Stomach (tissue), 8 donors: ENCODE measurements at regions not wholly inside any gene's neighbourhood (a gene's known extent, or its start where the extent isn't known, plus 50 kb on each side); places are given as distances from the start of the nearest gene placed in this dataset.

Experiments used
- DNase-seq, 2 donors: peaks; one replicate each; pipeline versions ENCODE4 v3.0.0 to v3.0.0-alpha.2; 2013 to 2019
- H3K27ac ChIP-seq, 5 donors: fragments of 200-600 bp in 4 of 5; sonication (generic) in 4 of 5; one replicate each; pipeline ENCODE4 v1.5.1; 2013 to 2019; ENCODE audit warnings: mild to moderate bottlenecking in 1 of 5, moderate library complexity in 1 of 5
- H3K27me3 ChIP-seq, 3 donors: fragments of 200-600 bp; sonication (generic); one replicate each; pipeline ENCODE4 v1.5.1; 2017 to 2019; ENCODE audit warnings: mixed run types in 1 of 3
- H3K36me3 ChIP-seq, 4 donors: fragments of 200-600 bp; sonication (generic); 1 replicate in 3 of 4; 2 replicates in 1 of 4; pipeline ENCODE4 v1.5.1; 2016 to 2019
- H3K4me1 ChIP-seq, 4 donors: fragments of 200-600 bp; sonication (generic); one replicate each; pipeline ENCODE4 v1.5.1; 2016 to 2019
- H3K4me3 ChIP-seq, 4 donors: fragments of 200-600 bp; sonication (generic) in 3 of 4; one replicate each; pipeline ENCODE4 v1.5.1; 2016 to 2019; ENCODE audit warnings: mild to moderate bottlenecking in 1 of 4
- H3K9me3 ChIP-seq, 4 donors: fragments of 200-600 bp; sonication (generic); one replicate each; pipeline ENCODE4 v1.5.1; 2016 to 2019
- CTCF ChIP-seq, 7 experiments: fragments of 450-650 bp in 4 of 7; fragments of 200-600 bp in 3 of 7; sonication (generic) in 3 of 7; IDR thresholded peaks; one replicate each; pipeline ENCODE4 v1.5.1; 2016 to 2019; ENCODE audit warnings: antibody characterized with exemption in 7 of 7, control low read depth in 2 of 7, mild to moderate bottlenecking in 1 of 7
- EP300 ChIP-seq: sonication (generic); formaldehyde crosslinking; IDR thresholded peaks from one replicate; pipeline ENCODE4 v1.6.1; 2017; ENCODE audit warnings: antibody characterized with exemption
- POLR2A ChIP-seq, 4 donors: fragments of 450-650 bp; IDR thresholded peaks; one replicate each; pipeline ENCODE4 v1.6.1; 2016; ENCODE audit warnings: antibody characterized with exemption in 4 of 4, control low read depth in 2 of 4, mild to moderate bottlenecking in 1 of 4, moderate library complexity in 1 of 4
- POLR2AphosphoS5 ChIP-seq, 3 donors: sonication (generic); formaldehyde crosslinking; IDR thresholded peaks; one replicate each; pipeline ENCODE4 v1.6.1; 2016; ENCODE audit warnings: antibody characterized with exemption in 3 of 3
- WGBS, 5 donors: extraction: QIAGEN DNeasy Blood & Tissue Kit in 3 of 5; methylation state at CpG; one replicate each; pipeline versions ENCODE4 v1.1.5 to v1.1.7; 2013 to 2018; 5-methylcytosine and 5-hydroxymethylcytosine counted together
- intact Hi-C: fragments of 100-400 bp; cut with DNase I; formaldehyde crosslinking; loops from one replicate; pipeline ENCODE4 v1.15.1; 2023; ENCODE audit warnings: low total_unique reads
- donor health status: healthy with polysubstance abuse.
- donor health status: Bipolar disorder and iron deficiency.
- donor health status: healthy.

GRCh38 chr4:108337923-108338322 lies 169.2 kb upstream of the LEF1 start:
- intact Hi-C loops: no loop called here
- H3K27ac ChIP-seq: no peak overlapping the region
- H3K36me3 ChIP-seq: no peaks in the 10 kb centered on the region
- no peak for DNase-seq
- H3K27me3 ChIP-seq: peaks cover 0 to 4% (median 0%) of the 10 kb centered on the region in 3 donors
- H3K4me3 ChIP-seq: no peak overlapping the region
- no peaks in the 10 kb centered on the region for H3K4me1 ChIP-seq
- 31 to 46% (median 43%) methylated on average over 1 of the region's 1 CpG for WGBS, 5 donors
- no peak for TF ChIP-seq EP300
- TF ChIP-seq POLR2A (IDR thresholded peaks at IDR 0.05): no peak
- no peak for TF ChIP-seq CTCF (IDR thresholded peaks at IDR 0.05)
- TF ChIP-seq POLR2AphosphoS5 (IDR thresholded peaks at IDR 0.05): no peak
- no peaks in the 10 kb centered on the region for H3K9me3 ChIP-seq

GRCh38 chr4:108336076-108336475 lies 167.3 kb upstream of the LEF1 start:
- TF ChIP-seq POLR2A (IDR thresholded peaks at IDR 0.05) (no peak), CTCF (IDR thresholded peaks at IDR 0.05) (no peak), EP300 (no peak), POLR2AphosphoS5 (IDR thresholded peaks at IDR 0.05) (no peak)
- intact Hi-C loops: no loop called here
- H3K4me1 ChIP-seq: no peaks in the 10 kb centered on the region
- no peak for DNase-seq
- no peak overlapping the region for H3K27ac ChIP-seq
- no peaks in the 10 kb centered on the region for H3K9me3 ChIP-seq
- H3K4me3 ChIP-seq: no peak overlapping the region
- peaks cover 0 to 4% (median 0%) of the 10 kb centered on the region in 3 donors for H3K27me3 ChIP-seq
- H3K36me3 ChIP-seq: no peaks in the 10 kb centered on the region

GRCh38 chr4:108335081-108335480 lies 166.3 kb upstream of the LEF1 start:
- intact Hi-C loops: no loop called here
- 65 to 79% (median 68%) methylated on average over 7 of the region's 7 CpGs for WGBS, 5 donors
- TF ChIP-seq POLR2AphosphoS5 (IDR thresholded peaks at IDR 0.05) (no peak), EP300 (no peak), POLR2A (IDR thresholded peaks at IDR 0.05) (no peak), CTCF (IDR thresholded peaks at IDR 0.05) (no peak)

GRCh38 chr4:108334031-108334430 lies 165.3 kb upstream of the LEF1 start:
- 67 to 77% (median 70%) methylated on average over 6 of the region's 6 CpGs for WGBS, 5 donors
- intact Hi-C loops: no loop called here
- H3K9me3 ChIP-seq: no peaks in the 10 kb centered on the region
- H3K4me1 ChIP-seq: no peaks in the 10 kb centered on the region
- H3K27ac ChIP-seq: no peak overlapping the region
- peaks cover 0 to 4% (median 0%) of the 10 kb centered on the region in 3 donors for H3K27me3 ChIP-seq
- no peaks in the 10 kb centered on the region for H3K36me3 ChIP-seq
- no peak for DNase-seq
- no peak for TF ChIP-seq POLR2A (IDR thresholded peaks at IDR 0.05)
- no peak for TF ChIP-seq EP300
- TF ChIP-seq POLR2AphosphoS5 (IDR thresholded peaks at IDR 0.05): no peak
- TF ChIP-seq CTCF (IDR thresholded peaks at IDR 0.05): no peak
- no peak overlapping the region for H3K4me3 ChIP-seq

More at GRCh38 chr4:108335081-108335480, 166.3 kb upstream of the LEF1 start:
- Histone ChIP-seq H3K36me3 (no peaks in the 10 kb centered on the region), H3K4me1 (no peaks in the 10 kb centered on the region), H3K27me3 (peaks cover 0 to 4% (median 0%) of the 10 kb centered on the region in 3 donors), H3K9me3 (no peaks in the 10 kb centered on the region), H3K27ac (no peak overlapping the region), H3K4me3 (no peak overlapping the region)
- no peak for DNase-seq
